MCF 10A (cell line): ENCODE measurements at regions not wholly inside any gene's neighbourhood (a gene's known extent, or its start where the extent isn't known, plus 50 kb on each side); places are given as distances from the start of the nearest gene placed in this dataset.

Source experiments
- BruUV-seq: library from RNA; stranded (reverse); fragments of 400-500 nt; replicated peaks from 2 replicates; lab custom pipeline; 2021; lab: Mats Ljungman, UMichigan
- CTCF ChIA-PET: fragments of 300-600 bp; sonication (Branson Sonifier 250); formaldehyde crosslinking; extraction: SDS; loops from one replicate; lab custom pipeline; 2021; ENCODE audit warnings: antibody characterized with exemption, inconsistent platforms; lab: Yijun Ruan, JAX
- POLR2A ChIA-PET: fragments of 300-600, 350-650 bp; sonication (Branson Sonifier 250); formaldehyde crosslinking; extraction: SDS; loops from one replicate; lab custom pipeline; 2020; ENCODE audit warnings: antibody characterized with exemption, inconsistent platforms; lab: Yijun Ruan, JAX
- DNase-seq: peaks from one replicate; pipeline ENCODE4 v3.0.0-alpha.2; 2018; ENCODE audit not compliant: unreplicated experiment
- H3K27ac Mint-ChIP-seq: one replicate; pipeline ENCODE4 v1.8.0; 2022; ENCODE audit warnings: mild to moderate bottlenecking, low read depth, mixed read lengths; ENCODE audit not compliant: unreplicated experiment
- H3K27me3 Mint-ChIP-seq: one replicate; pipeline ENCODE4 v1.8.0; 2022; ENCODE audit warnings: mixed read lengths; ENCODE audit not compliant: insufficient read depth, unreplicated experiment
- H3K36me3 Mint-ChIP-seq: one replicate; pipeline ENCODE4 v1.8.0; 2022; ENCODE audit warnings: mild to moderate bottlenecking, moderate library complexity, mixed read lengths; ENCODE audit not compliant: insufficient read depth, unreplicated experiment
- H3K4me1 Mint-ChIP-seq: one replicate; pipeline ENCODE4 v1.8.0; 2022; ENCODE audit warnings: mixed read lengths; ENCODE audit not compliant: insufficient read depth, unreplicated experiment
- H3K4me3 Mint-ChIP-seq: one replicate; pipeline ENCODE4 v1.8.0; 2022; ENCODE audit warnings: mild to moderate bottlenecking, moderate library complexity, mixed read lengths; ENCODE audit not compliant: unreplicated experiment
- H3K9me3 Mint-ChIP-seq: one replicate; pipeline ENCODE4 v1.8.0; 2022; ENCODE audit warnings: mixed read lengths; ENCODE audit not compliant: unreplicated experiment
- intact Hi-C: fragments of 100-400 bp; cut with micrococcal nuclease; formaldehyde crosslinking; loops from 2 replicates; pipeline ENCODE4 v1.14.1; 2022
- TF ChIP-seq, protein P1 (sequence below): fragments of 200-600 bp; IDR thresholded peaks from one replicate; pipeline ENCODE4 v1.8.0; 2022; ENCODE audit warnings: antibody characterized with exemption, mild to moderate bottlenecking; ENCODE audit not compliant: unreplicated experiment

DNA sequence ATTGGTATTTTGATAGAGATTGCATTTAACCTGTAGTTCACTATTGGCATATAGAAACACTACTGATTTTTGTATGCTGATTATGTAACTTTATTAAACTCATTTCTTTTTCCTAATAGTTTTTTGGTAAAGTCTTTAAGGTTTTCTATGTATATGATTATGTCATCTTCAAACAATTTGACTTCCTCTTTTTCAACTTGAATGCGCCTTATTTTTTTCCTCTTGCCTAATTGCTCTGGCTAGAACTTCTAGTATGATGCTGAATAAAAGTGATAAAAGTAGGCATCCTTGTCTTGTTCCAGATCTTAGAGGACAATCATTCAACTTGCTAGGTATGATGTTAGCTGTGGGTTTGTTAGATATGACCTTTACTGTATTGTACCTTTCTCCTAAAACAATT, 1034.9 kb downstream of the PCDH9 start:
- POLR2A ChIA-PET: no interaction called here
- H3K27ac Mint-ChIP-seq: no peak overlapping the region
- TF ChIP-seq, protein P1, sequence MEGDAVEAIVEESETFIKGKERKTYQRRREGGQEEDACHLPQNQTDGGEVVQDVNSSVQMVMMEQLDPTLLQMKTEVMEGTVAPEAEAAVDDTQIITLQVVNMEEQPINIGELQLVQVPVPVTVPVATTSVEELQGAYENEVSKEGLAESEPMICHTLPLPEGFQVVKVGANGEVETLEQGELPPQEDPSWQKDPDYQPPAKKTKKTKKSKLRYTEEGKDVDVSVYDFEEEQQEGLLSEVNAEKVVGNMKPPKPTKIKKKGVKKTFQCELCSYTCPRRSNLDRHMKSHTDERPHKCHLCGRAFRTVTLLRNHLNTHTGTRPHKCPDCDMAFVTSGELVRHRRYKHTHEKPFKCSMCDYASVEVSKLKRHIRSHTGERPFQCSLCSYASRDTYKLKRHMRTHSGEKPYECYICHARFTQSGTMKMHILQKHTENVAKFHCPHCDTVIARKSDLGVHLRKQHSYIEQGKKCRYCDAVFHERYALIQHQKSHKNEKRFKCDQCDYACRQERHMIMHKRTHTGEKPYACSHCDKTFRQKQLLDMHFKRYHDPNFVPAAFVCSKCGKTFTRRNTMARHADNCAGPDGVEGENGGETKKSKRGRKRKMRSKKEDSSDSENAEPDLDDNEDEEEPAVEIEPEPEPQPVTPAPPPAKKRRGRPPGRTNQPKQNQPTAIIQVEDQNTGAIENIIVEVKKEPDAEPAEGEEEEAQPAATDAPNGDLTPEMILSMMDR: no peak
- H3K9me3 Mint-ChIP-seq: peaks cover 15% of the 10 kb centered on the region
- H3K4me1 Mint-ChIP-seq: no peaks in the 10 kb centered on the region
- CTCF ChIA-PET: no interaction called here
- no TSS peak for BruUV-seq
- H3K4me3 Mint-ChIP-seq: no peak overlapping the region
- H3K36me3 Mint-ChIP-seq: no peaks in the 10 kb centered on the region
- H3K27me3 Mint-ChIP-seq: no peaks in the 10 kb centered on the region
- intact Hi-C loops: no loop called here
- DNase-seq: no peak

DNA sequence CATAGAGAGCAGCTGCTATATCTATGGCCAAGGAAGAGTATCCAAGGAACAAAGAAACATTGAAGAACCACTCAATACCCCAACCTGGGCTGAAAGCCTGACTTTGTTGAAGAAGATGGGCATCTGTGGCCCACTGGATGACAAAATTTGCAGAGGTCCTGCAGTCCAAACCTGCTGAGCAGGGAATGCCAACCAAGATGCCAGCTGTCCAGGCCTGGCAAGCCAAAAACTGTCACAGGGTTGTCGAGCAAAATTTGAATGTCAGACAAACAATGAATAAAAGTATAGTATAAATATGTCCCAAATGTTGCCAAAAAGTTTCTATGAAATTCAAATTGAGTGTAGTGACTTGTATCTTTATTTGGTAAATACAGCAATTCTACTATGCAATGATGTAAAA, 1040.2 kb downstream of the PCDH9 start:
- no peak for DNase-seq
- ChIA-PET POLR2A (no interaction called here), CTCF (interaction anchor here (0.7 to 0.9 kb wide), 2 partner anchors 13 to 1560 kb away, joined by 3 read pairs; no protein-coding TSS in a partner anchor)
- BruUV-seq: no TSS peak
- TF ChIP-seq, protein P1: no peak
- H3K4me1 Mint-ChIP-seq: no peaks in the 10 kb centered on the region
- no peak overlapping the region for H3K4me3 Mint-ChIP-seq
- H3K27ac Mint-ChIP-seq: no peak overlapping the region
- no peaks in the 10 kb centered on the region for H3K9me3 Mint-ChIP-seq
- no peaks in the 10 kb centered on the region for H3K27me3 Mint-ChIP-seq
- H3K36me3 Mint-ChIP-seq: no peaks in the 10 kb centered on the region
- intact Hi-C loops: no loop called here

DNA sequence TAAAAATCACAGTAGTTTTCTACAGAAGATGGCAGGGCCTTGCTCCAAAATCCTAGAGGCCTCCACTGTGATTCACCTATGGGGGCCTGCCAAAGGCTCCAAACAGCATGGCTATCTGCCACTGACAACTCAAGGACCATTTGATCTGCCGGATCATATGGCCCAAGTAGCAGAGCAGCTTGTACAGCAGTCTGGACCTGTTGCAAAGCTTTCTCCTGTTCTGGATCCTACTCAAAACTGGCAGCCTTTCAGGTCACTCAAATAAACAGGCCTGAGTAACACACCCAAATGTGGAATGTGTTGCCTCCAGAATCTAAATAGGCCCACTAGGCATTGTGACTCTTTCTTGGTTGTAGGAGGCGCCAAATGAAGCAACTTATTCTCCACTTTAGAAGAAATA, 1049.3 kb downstream of the PCDH9 start:
- Mint-ChIP-seq H3K36me3 (no peaks in the 10 kb centered on the region), H3K27ac (no peak overlapping the region), H3K27me3 (no peaks in the 10 kb centered on the region), H3K4me1 (no peaks in the 10 kb centered on the region), H3K4me3 (no peak overlapping the region), H3K9me3 (no peaks in the 10 kb centered on the region)
- no TSS peak for BruUV-seq
- DNase-seq: no peak
- TF ChIP-seq, protein P1: no peak
- intact Hi-C loops: no loop called here
- CTCF ChIA-PET: interaction anchor here (1.2 kb wide), 1 partner anchor 11 kb away, joined by 4 read pairs; no protein-coding TSS in a partner anchor
- POLR2A ChIA-PET: no interaction called here

DNA sequence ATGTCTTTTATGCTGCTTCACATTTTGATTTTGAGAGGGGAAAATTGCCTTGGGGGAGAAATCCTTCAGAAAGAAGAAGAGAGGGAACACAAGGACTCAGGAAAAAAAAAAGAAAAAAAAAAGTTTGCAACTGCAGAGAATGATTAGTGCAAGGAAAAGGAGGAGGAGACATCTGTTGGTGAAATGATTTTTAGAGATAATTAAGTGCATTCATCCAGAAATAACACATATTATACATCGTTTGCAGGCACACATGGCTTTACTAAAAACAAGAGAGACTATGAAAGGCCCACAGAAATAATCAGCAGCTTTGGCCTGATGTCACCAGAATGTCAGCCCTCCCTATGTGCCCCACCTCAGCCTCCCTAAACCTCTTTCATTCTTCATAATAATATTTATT, 1058.2 kb downstream of the PCDH9 start:
- TF ChIP-seq, protein P1: no peak
- CTCF ChIA-PET: no interaction called here
- no peaks in the 10 kb centered on the region for H3K4me1 Mint-ChIP-seq
- H3K9me3 Mint-ChIP-seq: no peaks in the 10 kb centered on the region
- intact Hi-C loops: no loop called here
- no peaks in the 10 kb centered on the region for H3K27me3 Mint-ChIP-seq
- POLR2A ChIA-PET: no interaction called here
- no TSS peak for BruUV-seq
- DNase-seq: no peak
- no peak overlapping the region for H3K27ac Mint-ChIP-seq
- H3K4me3 Mint-ChIP-seq: no peak overlapping the region
- H3K36me3 Mint-ChIP-seq: no peaks in the 10 kb centered on the region
